Gastroesophageal sphincter (tissue), 4 donors: ENCODE measurements at regions not wholly inside any gene's neighbourhood (a gene's known extent, or its start where the extent isn't known, plus 50 kb on each side); places are given as distances from the start of the nearest gene placed in this dataset.

Experiments used
- ATAC-seq: fragments of 150-250 bp; one replicate; pipeline ENCODE4 v1.9.1; 2016; ENCODE audit warnings: mild to moderate bottlenecking, moderate library complexity
- H3K27ac ChIP-seq, 4 donors: fragments of 200-600 bp; sonication (generic) in 3 of 4; 1 replicate in 3 of 4; 2 replicates in 1 of 4; pipeline ENCODE4 v1.5.1; 2016 to 2019
- H3K27me3 ChIP-seq: fragments of 200-600 bp; sonication (generic); one replicate; pipeline ENCODE4 v1.5.1; 2019
- H3K36me3 ChIP-seq, 2 donors: fragments of 200-600 bp; sonication (generic); one replicate each; pipeline ENCODE4 v1.5.1; 2019; ENCODE audit warnings: control low read depth in 1 of 2
- H3K4me1 ChIP-seq, 3 donors: fragments of 200-600 bp; sonication (generic); 1 replicate in 2 of 3; 2 replicates in 1 of 3; pipeline ENCODE4 v1.5.1; 2016 to 2019; ENCODE audit warnings: control low read depth in 2 of 3
- H3K4me3 ChIP-seq, 2 donors: fragments of 200-600 bp; sonication (generic); one replicate each; pipeline ENCODE4 v1.5.1; 2019; ENCODE audit warnings: mild to moderate bottlenecking in 1 of 2, moderate library complexity in 1 of 2
- H3K9me3 ChIP-seq, 3 donors: fragments of 200-600 bp; sonication (generic); one replicate each; pipeline ENCODE4 v1.5.1; 2017 to 2019; ENCODE audit warnings: control low read depth in 2 of 3
- EP300 ChIP-seq: sonication (generic); formaldehyde crosslinking; IDR thresholded peaks from one replicate; pipeline ENCODE4 v1.6.1; 2017; ENCODE audit warnings: antibody characterized with exemption, mild to moderate bottlenecking
- POLR2A ChIP-seq, 2 donors: fragments of 450-650 bp; IDR thresholded peaks; one replicate each; pipeline ENCODE4 v1.6.1; 2017; ENCODE audit warnings: antibody characterized with exemption in 2 of 2, mild to moderate bottlenecking in 2 of 2, moderate library complexity in 1 of 2
- POLR2AphosphoS5 ChIP-seq: sonication (generic); formaldehyde crosslinking; IDR thresholded peaks from one replicate; pipeline ENCODE4 v1.6.1; 2017; ENCODE audit warnings: antibody characterized with exemption
- WGBS, 2 donors: methylation state at CpG; one replicate each; pipeline ENCODE4 v1.1.5; 2018; ENCODE audit warnings: low coverage in 1 of 2; 5-methylcytosine and 5-hydroxymethylcytosine counted together
- TF ChIP-seq, protein P1 (sequence below), 4 experiments: fragments of 200-600 bp in 2 of 4; fragments of 450-650 bp in 2 of 4; sonication (generic) in 1 of 4; IDR thresholded peaks; one replicate each; pipeline ENCODE4 v1.5.1; 2017 to 2019; ENCODE audit warnings: antibody characterized with exemption in 4 of 4, mild to moderate bottlenecking in 2 of 4, moderate library complexity in 2 of 4

DNA sequence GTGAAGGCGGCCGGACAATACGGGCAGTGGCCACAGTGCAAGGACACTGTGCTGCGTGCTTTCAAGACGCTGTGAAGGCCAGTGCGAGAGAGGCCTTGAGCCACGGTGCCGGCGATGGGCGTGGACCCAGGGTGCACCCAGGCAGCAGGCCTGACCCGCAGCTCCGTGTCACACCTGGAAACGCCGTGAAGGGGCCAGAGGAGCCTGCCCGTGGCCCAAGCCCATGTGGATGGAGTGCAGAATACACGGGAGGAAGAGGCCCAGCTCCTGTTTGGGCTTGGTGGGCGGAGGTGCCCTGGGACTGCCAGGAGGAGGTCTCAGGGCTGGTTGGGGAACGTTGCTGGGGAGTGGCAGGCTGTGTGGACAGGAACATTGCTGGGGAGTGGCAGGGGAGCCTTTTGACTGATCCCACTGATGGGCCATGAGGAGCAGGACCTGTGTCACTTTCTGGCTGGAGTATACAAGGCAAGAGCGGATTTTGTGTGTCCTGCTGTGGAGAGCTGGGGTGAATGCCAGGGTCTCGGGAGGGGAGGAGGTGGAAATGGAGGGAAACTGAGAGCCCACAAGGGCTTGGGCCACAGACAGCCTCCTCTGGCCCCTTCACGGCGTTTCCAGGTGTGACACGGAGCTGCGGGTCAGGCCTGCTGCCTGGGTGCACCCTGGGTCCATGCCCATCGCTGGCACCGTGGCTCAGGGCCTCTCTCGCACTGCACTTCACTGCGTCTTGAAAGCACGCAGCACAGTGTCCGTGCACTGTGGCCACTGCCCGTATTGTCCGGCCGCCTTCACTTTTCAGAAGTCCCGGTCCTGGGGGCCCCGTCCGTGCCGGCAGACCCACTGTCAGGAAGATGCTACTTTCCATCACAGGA lies 925.4 kb downstream of the BRD1 start:
- Histone ChIP-seq H3K27ac (no peak overlapping the region), H3K4me3 (no peak overlapping the region), H3K9me3 (no peaks in the 10 kb centered on the region), H3K27me3 (peaks cover 27% of the 10 kb centered on the region), H3K4me1 (no peaks in the 10 kb centered on the region), H3K36me3 (no peaks in the 10 kb centered on the region)
- ATAC-seq = no peak
- TF ChIP-seq POLR2A (IDR thresholded peaks at IDR 0.05) (no peak), POLR2AphosphoS5 (no peak), EP300 (no peak)
- TF ChIP-seq, protein P1, sequence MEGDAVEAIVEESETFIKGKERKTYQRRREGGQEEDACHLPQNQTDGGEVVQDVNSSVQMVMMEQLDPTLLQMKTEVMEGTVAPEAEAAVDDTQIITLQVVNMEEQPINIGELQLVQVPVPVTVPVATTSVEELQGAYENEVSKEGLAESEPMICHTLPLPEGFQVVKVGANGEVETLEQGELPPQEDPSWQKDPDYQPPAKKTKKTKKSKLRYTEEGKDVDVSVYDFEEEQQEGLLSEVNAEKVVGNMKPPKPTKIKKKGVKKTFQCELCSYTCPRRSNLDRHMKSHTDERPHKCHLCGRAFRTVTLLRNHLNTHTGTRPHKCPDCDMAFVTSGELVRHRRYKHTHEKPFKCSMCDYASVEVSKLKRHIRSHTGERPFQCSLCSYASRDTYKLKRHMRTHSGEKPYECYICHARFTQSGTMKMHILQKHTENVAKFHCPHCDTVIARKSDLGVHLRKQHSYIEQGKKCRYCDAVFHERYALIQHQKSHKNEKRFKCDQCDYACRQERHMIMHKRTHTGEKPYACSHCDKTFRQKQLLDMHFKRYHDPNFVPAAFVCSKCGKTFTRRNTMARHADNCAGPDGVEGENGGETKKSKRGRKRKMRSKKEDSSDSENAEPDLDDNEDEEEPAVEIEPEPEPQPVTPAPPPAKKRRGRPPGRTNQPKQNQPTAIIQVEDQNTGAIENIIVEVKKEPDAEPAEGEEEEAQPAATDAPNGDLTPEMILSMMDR (IDR thresholded peaks at IDR 0.05) = no peak
- 88 to 93% methylated on average over 6 to 10 of the region's 37 CpGs for WGBS, 2 donors

DNA sequence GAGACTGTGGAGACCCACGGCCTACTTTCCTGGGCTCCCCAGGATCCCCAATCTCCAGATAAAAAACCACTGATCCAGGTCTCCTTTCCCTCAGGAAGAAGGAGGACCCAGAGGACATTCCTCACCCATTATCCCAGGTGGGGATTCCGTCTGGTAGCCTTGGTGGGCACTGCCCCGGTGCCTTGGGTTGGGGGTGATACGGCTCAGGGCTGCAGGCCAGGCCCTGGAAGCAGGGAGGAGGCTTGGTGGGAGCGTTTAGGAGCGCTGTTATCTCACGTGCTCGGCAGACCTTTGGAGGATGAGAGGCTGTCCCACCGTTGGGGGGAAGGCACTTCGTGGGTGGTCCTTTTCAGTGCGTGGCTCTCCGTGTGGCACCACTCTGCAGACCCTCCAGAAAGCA lies 926.3 kb downstream of the BRD1 start:
- H3K4me3 ChIP-seq = no peak overlapping the region
- H3K9me3 ChIP-seq = no peaks in the 10 kb centered on the region
- TF ChIP-seq POLR2AphosphoS5 (no peak), EP300 (no peak), POLR2A (IDR thresholded peaks at IDR 0.05) (no peak)
- TF ChIP-seq, protein P1 (IDR thresholded peaks at IDR 0.05) = no peak
- no peak for ATAC-seq
- peaks cover 22% of the 10 kb centered on the region for H3K27me3 ChIP-seq
- no peak overlapping the region for H3K27ac ChIP-seq
- WGBS, 2 donors = no CpG with 5 or more reads among the region's 12 CpGs
- no peaks in the 10 kb centered on the region for H3K36me3 ChIP-seq
- no peaks in the 10 kb centered on the region for H3K4me1 ChIP-seq

DNA sequence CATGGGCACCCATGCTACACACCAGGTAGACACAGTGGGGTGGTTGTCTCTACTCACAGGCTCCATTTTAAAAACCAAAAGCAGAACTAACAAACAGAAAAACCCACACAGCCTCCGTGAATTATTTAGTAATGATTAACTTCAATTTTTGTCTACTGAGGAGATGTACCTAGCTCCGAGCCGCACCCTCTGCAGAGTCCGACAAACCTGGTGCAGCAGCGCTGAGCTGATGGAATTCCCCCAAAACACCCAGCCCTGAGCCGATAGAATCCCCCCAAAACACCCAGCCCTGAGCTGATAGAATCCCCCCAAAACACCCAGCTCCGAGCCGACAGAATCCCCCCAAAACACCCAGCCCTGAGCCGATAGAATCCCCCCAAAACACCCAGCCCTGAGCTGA lies 927.0 kb downstream of the BRD1 start:
- Histone ChIP-seq H3K27me3 (peaks cover 18% of the 10 kb centered on the region), H3K4me1 (no peaks in the 10 kb centered on the region), H3K27ac (no peak overlapping the region), H3K36me3 (no peaks in the 10 kb centered on the region), H3K4me3 (no peak overlapping the region), H3K9me3 (no peaks in the 10 kb centered on the region)
- ATAC-seq = no peak
- 60 to 100% methylated on average over 1 to 3 of the region's 9 CpGs for WGBS, 2 donors
- no peak for TF ChIP-seq EP300
- TF ChIP-seq POLR2A (IDR thresholded peaks at IDR 0.05) = no peak
- TF ChIP-seq, protein P1 (IDR thresholded peaks at IDR 0.05) = no peak
- TF ChIP-seq POLR2AphosphoS5 = no peak

DNA sequence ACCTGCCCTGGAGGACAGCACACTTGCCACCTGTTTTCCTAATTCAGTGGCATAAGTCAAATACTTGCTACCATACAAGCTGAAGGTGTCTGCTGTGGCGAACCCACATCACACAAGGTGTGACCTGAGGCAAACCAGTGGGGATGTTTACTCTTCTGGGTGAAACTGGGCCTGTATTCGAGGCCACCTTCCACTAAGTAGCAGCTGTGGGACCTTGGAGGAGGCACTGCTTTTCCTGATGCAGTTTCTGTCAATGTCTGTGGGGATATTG lies 927.4 kb downstream of the BRD1 start:
- no peaks in the 10 kb centered on the region for H3K9me3 ChIP-seq
- H3K4me1 ChIP-seq = no peaks in the 10 kb centered on the region
- H3K27ac ChIP-seq = no peak overlapping the region
- WGBS, 2 donors = 60% methylated on average over 1 of the region's 2 CpGs; no CpG with 5 or more reads in 1 of the 2 donors
- H3K36me3 ChIP-seq = no peaks in the 10 kb centered on the region
- H3K27me3 ChIP-seq = peaks cover 18% of the 10 kb centered on the region
- TF ChIP-seq EP300 (no peak), POLR2AphosphoS5 (no peak), POLR2A (IDR thresholded peaks at IDR 0.05) (no peak)
- TF ChIP-seq, protein P1 (IDR thresholded peaks at IDR 0.05) = no peak
- H3K4me3 ChIP-seq = no peak overlapping the region
- no peak for ATAC-seq
